PC-9 (cell line): ENCODE measurements at regions not wholly inside any gene's neighbourhood (a gene's known extent, or its start where the extent isn't known, plus 50 kb on each side); places are given as distances from the start of the nearest gene placed in this dataset.

ENCODE experiments used
- BruUV-seq: library from RNA; stranded (reverse); fragments of 400-500 nt; replicated peaks from 2 replicates; lab custom pipeline; 2021; lab: Mats Ljungman, UMichigan
- CTCF ChIA-PET: fragments of 300-600 bp; sonication (Branson Sonifier 250); formaldehyde crosslinking; loops from one replicate; lab custom pipeline; 2022; ENCODE audit warnings: antibody characterized with exemption; lab: Charles Lee
- POLR2A ChIA-PET: fragments of 300-600 bp; sonication (Branson Sonifier 250); formaldehyde crosslinking; loops from one replicate; lab custom pipeline; 2022; ENCODE audit warnings: antibody characterized with exemption; ENCODE audit not compliant: unreplicated experiment; lab: Charles Lee
- DNase-seq, 2 experiments: peaks; one replicate each; pipeline versions ENCODE4 v3.0.0 to v3.0.0-alpha.2; 2015 to 2022; ENCODE audit warnings: mixed read lengths in 1 of 2
- H2AFZ ChIP-seq: fragments of 200-600 bp; sonication (generic); 2 replicates; pipeline ENCODE4 v1.8.1; 2017; ENCODE audit warnings: antibody characterized with exemption
- H3F3A ChIP-seq: fragments of 200-600 bp; sonication (generic); 2 replicates; pipeline ENCODE4 v1.8.1; 2017; ENCODE audit warnings: antibody characterized with exemption, mild to moderate bottlenecking, low read depth; ENCODE audit not compliant: insufficient read depth
- H3K27ac ChIP-seq: fragments of 200-600 bp; sonication (generic); 2 replicates; pipeline ENCODE4 v1.6.1; 2016; ENCODE audit warnings: mixed run types
- H3K27me3 ChIP-seq: fragments of 200-600 bp; sonication (generic); 2 replicates; pipeline ENCODE4 v1.6.1; 2016; ENCODE audit warnings: low read depth, mixed run types; ENCODE audit not compliant: insufficient read depth
- H3K36me3 ChIP-seq: fragments of 200-600 bp; sonication (generic); 2 replicates; pipeline ENCODE4 v1.6.1; 2016; ENCODE audit warnings: low read depth, mixed run types
- H3K4me1 ChIP-seq: fragments of 200-600 bp; sonication (generic); replicated peaks from 2 replicates; pipeline ENCODE4 v1.6.1; 2016; ENCODE audit warnings: mixed run types; ENCODE audit not compliant: insufficient read depth
- H3K4me2 ChIP-seq: fragments of 200-600 bp; sonication (generic); 2 replicates; pipeline ENCODE4 v1.6.1; 2017; ENCODE audit warnings: mixed run types
- H3K4me3 ChIP-seq: fragments of 200-600 bp; sonication (generic); 2 replicates; pipeline ENCODE4 v1.6.1; 2016; ENCODE audit warnings: mixed run types
- H3K79me2 ChIP-seq: fragments of 200-600 bp; sonication (generic); 2 replicates; pipeline ENCODE4 v1.6.1; 2017; ENCODE audit warnings: low read depth, mixed run types
- H3K9me2 ChIP-seq: fragments of 200-600 bp; sonication (generic); 2 replicates; pipeline ENCODE4 v1.8.1; 2017; ENCODE audit warnings: mild to moderate bottlenecking; ENCODE audit not compliant: insufficient read depth
- H3K9me3 ChIP-seq: fragments of 200-600 bp; sonication (generic); 2 replicates; pipeline ENCODE4 v1.8.1; 2016; ENCODE audit warnings: low read depth; ENCODE audit not compliant: insufficient read depth
- H4K20me1 ChIP-seq: fragments of 200-600 bp; sonication (generic); 2 replicates; pipeline ENCODE4 v1.8.1; 2017; ENCODE audit not compliant: insufficient read depth
- CTCF ChIP-seq: fragments of 200-600 bp; sonication (generic); conservative IDR thresholded peaks from 2 replicates; pipeline ENCODE4 v1.6.1; 2017; ENCODE audit warnings: mixed run types, antibody characterized with exemption, mild to moderate bottlenecking, moderate library complexity
- EZH2 ChIP-seq: fragments of 200-600 bp; sonication (generic); IDR thresholded peaks from 2 replicates; pipeline ENCODE4 v1.8.0; 2017; ENCODE audit warnings: antibody characterized with exemption, low read depth
- intact Hi-C: fragments of 100-400 bp; cut with micrococcal nuclease; formaldehyde crosslinking; loops from one replicate; pipeline ENCODE4 v1.10.0; 2022; ENCODE audit not compliant: unreplicated experiment

- H3K27ac ChIP-seq = no peak overlapping the region
- no TSS peak for BruUV-seq
- POLR2A ChIA-PET = no interaction called here
Measured at GRCh38 chr2:9717886-9718451, 87.2 kb upstream of the YWHAQ start.

GRCh38 chr2:9720352-9721093 lies 89.7 kb upstream of the YWHAQ start:
- CTCF ChIA-PET = no interaction called here
- TF ChIP-seq CTCF (no peak), EZH2 (no peak)
- intact Hi-C loops = no loop called here
- H2AFZ ChIP-seq = no peak overlapping the region
- no peak for DNase-seq
- no TSS peak for BruUV-seq
- H3K4me3 ChIP-seq = no peak overlapping the region
- H3K79me2 ChIP-seq = no peaks in the 10 kb centered on the region
- H3K4me2 ChIP-seq = no peak overlapping the region
- H3K4me1 ChIP-seq = no peaks in the 10 kb centered on the region
- POLR2A ChIA-PET = no interaction called here
- H3K9me2 ChIP-seq = no peaks in the 10 kb centered on the region
- H4K20me1 ChIP-seq = no peaks in the 10 kb centered on the region
- no peaks in the 10 kb centered on the region for H3F3A ChIP-seq
- H3K36me3 ChIP-seq = no peaks in the 10 kb centered on the region
- no peak overlapping the region for H3K27ac ChIP-seq
- no peaks in the 10 kb centered on the region for H3K27me3 ChIP-seq
- H3K9me3 ChIP-seq = no peaks in the 10 kb centered on the region

More at GRCh38 chr2:9717886-9718451, 87.2 kb upstream of the YWHAQ start:
- TF ChIP-seq EZH2 (no peak), CTCF (no peak)
- H3K4me2 ChIP-seq = no peak overlapping the region
- no peaks in the 10 kb centered on the region for H3K27me3 ChIP-seq
- no peak for DNase-seq
- no peak overlapping the region for H2AFZ ChIP-seq
- H3K36me3 ChIP-seq = no peaks in the 10 kb centered on the region
- H3K9me2 ChIP-seq = no peaks in the 10 kb centered on the region
- CTCF ChIA-PET = no interaction called here
- intact Hi-C loops = no loop called here
- no peaks in the 10 kb centered on the region for H3K9me3 ChIP-seq
- no peaks in the 10 kb centered on the region for H3F3A ChIP-seq
- no peaks in the 10 kb centered on the region for H4K20me1 ChIP-seq
- no peak overlapping the region for H3K4me3 ChIP-seq
- H3K4me1 ChIP-seq = no peaks in the 10 kb centered on the region
- H3K79me2 ChIP-seq = no peaks in the 10 kb centered on the region

- H3K27me3 ChIP-seq = no peaks in the 10 kb centered on the region
- H3F3A ChIP-seq = no peaks in the 10 kb centered on the region
- no peak overlapping the region for H3K4me2 ChIP-seq
- H3K9me3 ChIP-seq = no peaks in the 10 kb centered on the region
- H3K4me3 ChIP-seq = no peak overlapping the region
- H4K20me1 ChIP-seq = no peaks in the 10 kb centered on the region
- DNase-seq = no peak
- H3K27ac ChIP-seq = no peak overlapping the region
- H3K36me3 ChIP-seq = no peaks in the 10 kb centered on the region
- CTCF ChIA-PET = no interaction called here
- H3K79me2 ChIP-seq = no peaks in the 10 kb centered on the region
- intact Hi-C loops = no loop called here
- BruUV-seq = no TSS peak
- no peak overlapping the region for H2AFZ ChIP-seq
- no peak for TF ChIP-seq EZH2
- no peak for TF ChIP-seq CTCF
- POLR2A ChIA-PET = no interaction called here
- no peaks in the 10 kb centered on the region for H3K9me2 ChIP-seq
- no peaks in the 10 kb centered on the region for H3K4me1 ChIP-seq
Measured at GRCh38 chr2:9721344-9721743, 90.5 kb upstream of the YWHAQ start.
